ENCODE measurements at regions not wholly inside any gene's neighbourhood (a gene's known extent, or its start where the extent isn't known, plus 50 kb on each side); places are given as distances from the start of the nearest gene placed in this dataset.

DNA sequence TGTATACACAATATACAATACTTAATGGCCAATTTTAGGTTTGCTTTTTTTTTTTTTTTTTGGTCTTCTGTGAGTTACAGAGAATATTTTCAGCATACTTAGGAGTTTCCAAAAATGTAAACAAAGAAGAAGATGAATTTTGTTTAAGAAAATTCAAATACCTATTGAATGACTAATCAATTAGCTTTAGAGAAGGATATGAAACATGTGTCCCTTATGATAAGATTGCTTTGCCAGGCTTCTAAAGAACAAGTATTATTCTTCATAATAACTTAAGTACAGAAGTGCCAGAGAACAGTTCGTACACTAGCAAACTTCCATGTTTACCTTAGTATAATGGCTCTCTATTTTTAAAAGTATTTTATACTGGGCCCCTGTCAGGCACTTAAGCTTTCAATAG lies 1191.0 kb upstream of the NCAM2 start:
- TF ChIP-seq CTCF (conservative IDR thresholded peaks at IDR 0.05) (no peak), ZFX (IDR thresholded peaks at IDR 0.05) (no peak)
